GM12878 (cell line): ENCODE measurements at regions not wholly inside any gene's neighbourhood (a gene's known extent, or its start where the extent isn't known, plus 50 kb on each side); places are given as distances from the start of the nearest gene placed in this dataset.

ENCODE experiments used
- EP300 ChIP-seq, 2 experiments: fragments of 150-350 bp in 1 of 2; IDR thresholded peaks; 2 replicates each; pipeline ENCODE4 v1.6.1; 2011 to 2012; ENCODE audit warnings: low read depth in 2 of 2, low read length in 2 of 2, borderline replicate concordance in 1 of 2, improper control_type of control experiment in 1 of 2, inconsistent platforms in 1 of 2; ENCODE audit not compliant: control insufficient read depth in 1 of 2
- MYC ChIP-seq: IDR thresholded peaks from 2 replicates; pipeline ENCODE4 v1.6.1; 2011; ENCODE audit warnings: mild to moderate bottlenecking, low read length, moderate library complexity, inconsistent platforms; ENCODE audit not compliant: insufficient read depth, insufficient replicate concordance, insufficient read length, severe bottlenecking
- POLR2A ChIP-seq: IDR thresholded peaks from 2 replicates; pipeline ENCODE4 v1.6.1; 2011; ENCODE audit warnings: low read depth, mild to moderate bottlenecking, low read length
- RB1 ChIP-seq: fragments of 450-650 bp; formaldehyde crosslinking; IDR thresholded peaks from 2 replicates; pipeline ENCODE4 v1.6.1; 2017; ENCODE audit warnings: mild to moderate bottlenecking, borderline replicate concordance
- RCOR1 ChIP-seq: conservative IDR thresholded peaks from 2 replicates; pipeline ENCODE4 v1.6.1; 2012; ENCODE audit warnings: low read depth, low read length, improper control_type of control experiment
- SPI1 ChIP-seq: IDR thresholded peaks from 2 replicates; pipeline ENCODE4 v1.6.1; 2011; ENCODE audit warnings: low read depth, mild to moderate bottlenecking, low read length, moderate library complexity, borderline replicate concordance; ENCODE audit not compliant: insufficient read depth
- TAF1 ChIP-seq: IDR thresholded peaks from 2 replicates; pipeline ENCODE4 v1.6.1; 2011; ENCODE audit warnings: mild to moderate bottlenecking, low read depth, low read length, borderline replicate concordance
- ZNF217 ChIP-seq: fragments of 450-650 bp; IDR thresholded peaks from 2 replicates; pipeline ENCODE4 v1.6.1; 2017; ENCODE audit warnings: antibody characterized with exemption, mild to moderate bottlenecking

GRCh38 chr13:100881291-100881864 lies 206.8 kb upstream of the TMTC4 start:
- no peak for TF ChIP-seq ZNF217
- TF ChIP-seq TAF1 = no peak
- no peak for TF ChIP-seq RCOR1
- TF ChIP-seq EP300 (IDR thresholded peaks at IDR 0.05; ENCODE audit: borderline replicate concordance in 1 of 2, control insufficient read depth in 1 of 2, low read depth in 2 of 2, low read length in 2 of 2) = no peak
- no peak for TF ChIP-seq MYC
- TF ChIP-seq RB1 = no peak
- TF ChIP-seq SPI1 = no peak
- TF ChIP-seq POLR2A = no peak
